ENCODE measurements at regions not wholly inside any gene's neighbourhood (a gene's known extent, or its start where the extent isn't known, plus 50 kb on each side); places are given as distances from the start of the nearest gene placed in this dataset.

GRCh38 chr9:13457795-13458194 lies 178.3 kb upstream of the MPDZ start:
- no peak for TF ChIP-seq RARB (CRISPR knock-in tag; IDR thresholded peaks at IDR 0.05)
- TF ChIP-seq ZNF565 (CRISPR knock-in tag; conservative IDR thresholded peaks at IDR 0.05; ENCODE audit: low read depth) = no peak
- TF ChIP-seq ISL1 (CRISPR knock-in tag; IDR thresholded peaks at IDR 0.05) = no peak
- no peak for TF ChIP-seq PATZ1 (CRISPR knock-in tag; IDR thresholded peaks at IDR 0.05; ENCODE audit: borderline replicate concordance)
- no peak for TF ChIP-seq ARNTL (CRISPR knock-in tag; IDR thresholded peaks at IDR 0.05; ENCODE audit: borderline replicate concordance, low read depth)
- no peak for TF ChIP-seq ZC3H10 (CRISPR knock-in tag; IDR thresholded peaks at IDR 0.05)
- no peak for TF ChIP-seq CREB5 (CRISPR knock-in tag; IDR thresholded peaks at IDR 0.05; ENCODE audit: low read depth)
- TF ChIP-seq ZFP30 (CRISPR knock-in tag; IDR thresholded peaks at IDR 0.05) = no peak
- no peak for TF ChIP-seq CSDC2 (CRISPR knock-in tag; IDR thresholded peaks at IDR 0.05)
- no peak for TF ChIP-seq ZNF8 (CRISPR knock-in tag; IDR thresholded peaks at IDR 0.05)
- no peak for TF ChIP-seq ZNF70 (CRISPR knock-in tag; IDR thresholded peaks at IDR 0.05)

Data from SK-N-SH treated with all-trans-retinoic acid at 6 μM for 48 hours (cell line).